T-helper 17 cell (primary cell): ENCODE measurements at regions not wholly inside any gene's neighbourhood (a gene's known extent, or its start where the extent isn't known, plus 50 kb on each side); places are given as distances from the start of the nearest gene placed in this dataset.

Experiments used
- ATAC-seq: fragments of 150-1000 bp; cut with Tn5 transposase; 2 replicates; pipeline ENCODE4 v1.10.0; 2021; ENCODE audit warnings: mild to moderate bottlenecking, moderate library complexity
- DNase-seq, 3 donors: peaks; one replicate each; pipeline versions ENCODE4 v3.0.0 to v3.0.0-alpha.2; 2020 to 2021
- H3K9me3 ChIP-seq: one replicate; pipeline ENCODE4 v1.7.0; 2013; ENCODE audit warnings: low read length, mild to moderate bottlenecking; ENCODE audit not compliant: control insufficient read depth, poor library complexity, severe bottlenecking
- H3K27ac Mint-ChIP-seq: one replicate; pipeline ENCODE4 v1.8.0; 2022; ENCODE audit warnings: mild to moderate bottlenecking, moderate library complexity, mixed read lengths
- H3K27me3 Mint-ChIP-seq: one replicate; pipeline ENCODE4 v1.8.0; 2022; ENCODE audit warnings: mixed read lengths
- H3K36me3 Mint-ChIP-seq: one replicate; pipeline ENCODE4 v1.8.0; 2022; ENCODE audit warnings: low read depth, mixed read lengths
- H3K4me1 Mint-ChIP-seq: one replicate; pipeline ENCODE4 v1.8.0; 2022; ENCODE audit warnings: mild to moderate bottlenecking, mixed read lengths
- H3K4me3 Mint-ChIP-seq: one replicate; pipeline ENCODE4 v1.8.0; 2022; ENCODE audit warnings: mild to moderate bottlenecking, moderate library complexity, mixed read lengths

GRCh38 chr7:25512061-25512687 lies 283.9 kb upstream of the NPVF start:
- Mint-ChIP-seq H3K4me3 (no peak overlapping the region), H3K27me3 (no peaks in the 10 kb centered on the region), H3K36me3 (no peaks in the 10 kb centered on the region), H3K4me1 (no peaks in the 10 kb centered on the region), H3K27ac (no peak overlapping the region)
- no peaks in the 10 kb centered on the region for H3K9me3 ChIP-seq
- DNase-seq, result no peak
- no peak for ATAC-seq

GRCh38 chr7:25515633-25516275 lies 287.5 kb upstream of the NPVF start:
- no peak overlapping the region for H3K27ac Mint-ChIP-seq
- ATAC-seq (no peak), DNase-seq (no peak)
- no peaks in the 10 kb centered on the region for H3K4me1 Mint-ChIP-seq
- no peaks in the 10 kb centered on the region for H3K9me3 ChIP-seq
- H3K4me3 Mint-ChIP-seq, result no peak overlapping the region
- peaks cover 5% of the 10 kb centered on the region for H3K27me3 Mint-ChIP-seq
- no peaks in the 10 kb centered on the region for H3K36me3 Mint-ChIP-seq

GRCh38 chr7:25517906-25518305 lies 289.6 kb upstream of the NPVF start:
- ATAC-seq, result no peak
- Mint-ChIP-seq H3K4me3 (no peak overlapping the region), H3K4me1 (no peaks in the 10 kb centered on the region), H3K27ac (no peak overlapping the region), H3K36me3 (no peaks in the 10 kb centered on the region), H3K27me3 (peaks cover 5% of the 10 kb centered on the region)
- H3K9me3 ChIP-seq, result no peaks in the 10 kb centered on the region
- DNase-seq, result no peak

- Mint-ChIP-seq H3K27me3 (peaks cover 18% of the 10 kb centered on the region), H3K27ac (no peak overlapping the region), H3K36me3 (no peaks in the 10 kb centered on the region), H3K4me1 (no peaks in the 10 kb centered on the region), H3K4me3 (no peak overlapping the region)
- no peak for ATAC-seq
- no peaks in the 10 kb centered on the region for H3K9me3 ChIP-seq
- no peak for DNase-seq
Observed at GRCh38 chr7:25520017-25520416, 291.7 kb upstream of the NPVF start.

- no peak for ATAC-seq
- no peak overlapping the region for H3K27ac Mint-ChIP-seq
Observed at GRCh38 chr7:25520516-25520915, 292.2 kb upstream of the NPVF start.

GRCh38 chr7:25521236-25521635 lies 292.9 kb upstream of the NPVF start:
- ATAC-seq (no peak), DNase-seq (no peak)
- Mint-ChIP-seq H3K27me3 (peaks cover 22% of the 10 kb centered on the region), H3K36me3 (no peaks in the 10 kb centered on the region), H3K4me1 (no peaks in the 10 kb centered on the region), H3K4me3 (no peak overlapping the region), H3K27ac (no peak overlapping the region)
- no peaks in the 10 kb centered on the region for H3K9me3 ChIP-seq

More at GRCh38 chr7:25520516-25520915, 292.2 kb upstream of the NPVF start:
- no peaks in the 10 kb centered on the region for H3K36me3 Mint-ChIP-seq
- no peak overlapping the region for H3K4me3 Mint-ChIP-seq
- peaks cover 22% of the 10 kb centered on the region for H3K27me3 Mint-ChIP-seq
- no peaks in the 10 kb centered on the region for H3K9me3 ChIP-seq
- no peaks in the 10 kb centered on the region for H3K4me1 Mint-ChIP-seq
- no peak for DNase-seq

GRCh38 chr7:25522727-25523126 lies 294.4 kb upstream of the NPVF start:
- Mint-ChIP-seq H3K36me3 (no peaks in the 10 kb centered on the region), H3K4me1 (no peaks in the 10 kb centered on the region), H3K4me3 (no peak overlapping the region), H3K27me3 (peaks cover 26% of the 10 kb centered on the region), H3K27ac (no peak overlapping the region)
- DNase-seq (no peak), ATAC-seq (no peak)
- no peaks in the 10 kb centered on the region for H3K9me3 ChIP-seq

- no peak overlapping the region for H3K27ac Mint-ChIP-seq
- H3K4me1 Mint-ChIP-seq, result no peaks in the 10 kb centered on the region
- H3K9me3 ChIP-seq, result no peaks in the 10 kb centered on the region
- peaks cover 40% of the 10 kb centered on the region for H3K27me3 Mint-ChIP-seq
- no peak for DNase-seq
- H3K36me3 Mint-ChIP-seq, result no peaks in the 10 kb centered on the region
- no peak overlapping the region for H3K4me3 Mint-ChIP-seq
- ATAC-seq, result no peak
Observed at GRCh38 chr7:25527665-25528170, 299.4 kb upstream of the NPVF start.

- ATAC-seq (no peak), DNase-seq (no peak)
- H3K4me1 Mint-ChIP-seq, result no peaks in the 10 kb centered on the region
- no peak overlapping the region for H3K4me3 Mint-ChIP-seq
- peaks cover 40% of the 10 kb centered on the region for H3K27me3 Mint-ChIP-seq
- H3K27ac Mint-ChIP-seq, result no peak overlapping the region
- H3K9me3 ChIP-seq, result no peaks in the 10 kb centered on the region
- no peaks in the 10 kb centered on the region for H3K36me3 Mint-ChIP-seq
Observed at GRCh38 chr7:25529320-25529719, 301.0 kb upstream of the NPVF start.

- Mint-ChIP-seq H3K4me3 (no peak overlapping the region), H3K27ac (no peak overlapping the region), H3K36me3 (no peaks in the 10 kb centered on the region), H3K4me1 (no peaks in the 10 kb centered on the region), H3K27me3 (peaks cover 41% of the 10 kb centered on the region)
- H3K9me3 ChIP-seq, result no peaks in the 10 kb centered on the region
- DNase-seq (no peak), ATAC-seq (no peak)
Observed at GRCh38 chr7:25536851-25537250, 308.6 kb upstream of the NPVF start.

GRCh38 chr7:25537662-25538375 lies 309.5 kb upstream of the NPVF start:
- H3K9me3 ChIP-seq, result no peaks in the 10 kb centered on the region
- Mint-ChIP-seq H3K27ac (no peak overlapping the region), H3K36me3 (no peaks in the 10 kb centered on the region), H3K4me1 (no peaks in the 10 kb centered on the region), H3K27me3 (peaks cover 41% of the 10 kb centered on the region), H3K4me3 (no peak overlapping the region)
- DNase-seq (no peak), ATAC-seq (no peak)

GRCh38 chr7:25541094-25541821 lies 313.0 kb upstream of the NPVF start:
- Mint-ChIP-seq H3K36me3 (peaks cover 3% of the 10 kb centered on the region), H3K4me3 (no peak overlapping the region), H3K27ac (no peak overlapping the region), H3K27me3 (peaks cover 63% of the 10 kb centered on the region), H3K4me1 (no peaks in the 10 kb centered on the region)
- DNase-seq (no peak), ATAC-seq (no peak)
- H3K9me3 ChIP-seq, result no peaks in the 10 kb centered on the region

- ATAC-seq, result no peak
- peaks cover 60% of the 10 kb centered on the region for H3K27me3 Mint-ChIP-seq
- H3K4me1 Mint-ChIP-seq, result no peaks in the 10 kb centered on the region
Observed at GRCh38 chr7:25541877-25542276, 313.6 kb upstream of the NPVF start.

More at GRCh38 chr7:25541877-25542276, 313.6 kb upstream of the NPVF start:
- Mint-ChIP-seq H3K4me3 (no peak overlapping the region), H3K36me3 (peaks cover 3% of the 10 kb centered on the region), H3K27ac (no peak overlapping the region)
- DNase-seq, result no peak
- no peaks in the 10 kb centered on the region for H3K9me3 ChIP-seq
